ENCODE measurements at regions not wholly inside any gene's neighbourhood (a gene's known extent, or its start where the extent isn't known, plus 50 kb on each side); places are given as distances from the start of the nearest gene placed in this dataset.

GRCh38 chr14:21978999-21979314 is 305.3 kb upstream of the OR4E1 start:
- TF ChIP-seq FOSL1 (IDR thresholded peaks at IDR 0.05; ENCODE audit: low read depth), result no peak
- TF ChIP-seq ZFX (IDR thresholded peaks at IDR 0.05), result no peak
- TF ChIP-seq EZH2phosphoT487 (IDR thresholded peaks at IDR 0.05; ENCODE audit: borderline replicate concordance), result no peak
- TF ChIP-seq JUND (IDR thresholded peaks at IDR 0.05), result no peak
- Histone ChIP-seq H3K9me3 (ENCODE audit: control insufficient read depth in 1 of 2, insufficient read depth in 1 of 2, low read depth in 1 of 2, low read length in 2 of 2) (no peaks in the 10 kb centered on the region), H2AFZ (ENCODE audit: low read depth, low read length, poor library complexity, severe bottlenecking) (no peak overlapping the region), H3K4me2 (ENCODE audit: low read length) (no peak overlapping the region), H3K4me3 (replicated peaks in 1 of 2; ENCODE audit: low read depth in 1 of 2, low read length in 2 of 2) (no peak overlapping the region), H3K36me3 (ENCODE audit: control insufficient read depth in 1 of 2, insufficient read depth in 2 of 2, low read length in 2 of 2) (no peaks in the 10 kb centered on the region), H3K4me1 (ENCODE audit: control insufficient read depth in 1 of 2, insufficient read depth in 2 of 2, low read length in 2 of 2) (no peaks in the 10 kb centered on the region), H3K79me2 (ENCODE audit: insufficient read depth, low read length) (no peaks in the 10 kb centered on the region), H3K9me2 (ENCODE audit: insufficient read depth) (no peaks in the 10 kb centered on the region), H3K27me3 (ENCODE audit: insufficient read depth, low read length) (peaks cover 26% of the 10 kb centered on the region), H3K9ac (ENCODE audit: low read length) (no peak overlapping the region), H4K20me1 (ENCODE audit: insufficient read depth) (no peaks in the 10 kb centered on the region), H3K27ac (ENCODE audit: low read depth, low read length) (no peak overlapping the region)
- CTCF ChIA-PET, result interaction anchor here (0.9 to 5.7 kb wide), 22 partner anchors 11 to 222 kb away, joined by 3 to 100 read pairs (median 6); no protein-coding TSS in a partner anchor
- no TSS peak for BruUV-seq (replicated peaks)
- RAD21 ChIA-PET (ENCODE audit: low non-redundant PET in 1 of 2, low total read pairs in 2 of 2, uncharacterized antibody in 2 of 2, unreplicated experiment in 2 of 2), result no interaction called here
- DNase-seq (ENCODE audit: low read depth, low spot score) (no peak), ATAC-seq (no peak)
- intact Hi-C loops (cut with micrococcal nuclease), result no loop called here
- POLR2A ChIA-PET, result interaction anchor here (1.1 kb wide), 1 partner anchor 18 kb away, joined by 3 read pairs; no protein-coding TSS in a partner anchor

- ATAC-seq, result peak; percentile 78
- CTCF ChIA-PET, result interaction anchor here (0.6 to 5.7 kb wide), 34 partner anchors 11 to 223 kb away, joined by 3 to 100 read pairs (median 5); no protein-coding TSS in a partner anchor
- RAD21 ChIA-PET (ENCODE audit: low non-redundant PET in 1 of 2, low total read pairs in 2 of 2, uncharacterized antibody in 2 of 2, unreplicated experiment in 2 of 2), result interaction anchor here in 1 of 2 experiments (1.1 kb wide), 1 partner anchor 122 kb away, joined by 3 read pairs; no protein-coding TSS in a partner anchor
Measured at GRCh38 chr14:21978184-21978998, 304.8 kb upstream of the OR4E1 start.

More at GRCh38 chr14:21978184-21978998, 304.8 kb upstream of the OR4E1 start:
- POLR2A ChIA-PET, result interaction anchor here (1.1 kb wide), 1 partner anchor 19 kb away, joined by 3 read pairs; no protein-coding TSS in a partner anchor
- Histone ChIP-seq H3K4me2 (ENCODE audit: low read length) (no peak overlapping the region), H3K27me3 (ENCODE audit: insufficient read depth, low read length) (peaks cover 26% of the 10 kb centered on the region), H4K20me1 (ENCODE audit: insufficient read depth) (no peaks in the 10 kb centered on the region), H3K79me2 (ENCODE audit: insufficient read depth, low read length) (no peaks in the 10 kb centered on the region), H3K4me3 (replicated peaks in 1 of 2; ENCODE audit: low read depth in 1 of 2, low read length in 2 of 2) (no peak overlapping the region), H3K27ac (ENCODE audit: low read depth, low read length) (no peak overlapping the region), H3K4me1 (ENCODE audit: control insufficient read depth in 1 of 2, insufficient read depth in 2 of 2, low read length in 2 of 2) (no peaks in the 10 kb centered on the region), H3K9me2 (ENCODE audit: insufficient read depth) (no peaks in the 10 kb centered on the region), H2AFZ (ENCODE audit: low read depth, low read length, poor library complexity, severe bottlenecking) (no peak overlapping the region), H3K9me3 (ENCODE audit: control insufficient read depth in 1 of 2, insufficient read depth in 1 of 2, low read depth in 1 of 2, low read length in 2 of 2) (no peaks in the 10 kb centered on the region), H3K9ac (ENCODE audit: low read length) (no peak overlapping the region), H3K36me3 (ENCODE audit: control insufficient read depth in 1 of 2, insufficient read depth in 2 of 2, low read length in 2 of 2) (no peaks in the 10 kb centered on the region)
- DNase-seq (ENCODE audit: low read depth, low spot score), result peak; percentile 16
- no TSS peak for BruUV-seq (replicated peaks)
- TF ChIP-seq CTCF (IDR thresholded peaks at IDR 0.05 in 2 of 3, conservative IDR thresholded peaks at IDR 0.05 in 1 of 3; ENCODE audit: borderline replicate concordance in 1 of 3, insufficient read depth in 1 of 3, low read depth in 2 of 3, low read length in 2 of 3), result peak in 2 of 3 experiments; percentile 93 to 94; a peak in 4 of 6 replicates
- TF ChIP-seq EGR1 (IDR thresholded peaks at IDR 0.05; ENCODE audit: low read depth), result no peak
- no peak for TF ChIP-seq TCF7L2 (IDR thresholded peaks at IDR 0.05; ENCODE audit: borderline replicate concordance, extremely low read depth, insufficient read depth, insufficient read length)
- no peak for TF ChIP-seq ELF1 (IDR thresholded peaks at IDR 0.05; ENCODE audit: borderline replicate concordance, low read depth)
- TF ChIP-seq ZNF274 (IDR thresholded peaks at IDR 0.05; ENCODE audit: low read depth, low read length), result no peak
- TF ChIP-seq CEBPB (IDR thresholded peaks at IDR 0.05; ENCODE audit: low read depth), result no peak
- no peak for TF ChIP-seq EZH2 (IDR thresholded peaks at IDR 0.05)
- peak; percentile 31; the same call in 1 of the 2 replicates for TF ChIP-seq RAD21 (IDR thresholded peaks at IDR 0.05; ENCODE audit: low read depth)
- TF ChIP-seq SP1 (IDR thresholded peaks at IDR 0.05; ENCODE audit: low read depth), result no peak
- TF ChIP-seq CBX3 (IDR thresholded peaks at IDR 0.05; ENCODE audit: low read depth), result no peak
- intact Hi-C loops (cut with micrococcal nuclease), result no loop called here
